Type B pancreatic cell (in vitro differentiated cells): ENCODE measurements at regions not wholly inside any gene's neighbourhood (a gene's known extent, or its start where the extent isn't known, plus 50 kb on each side); places are given as distances from the start of the nearest gene placed in this dataset.

Experiments used
- DNase-seq: peaks from one replicate; pipeline ENCODE4 v3.0.0; 2021; ENCODE audit warnings: mixed read lengths; ENCODE audit not compliant: unreplicated experiment; ENCODE audit errors: extremely low spot score
- H3K27ac Mint-ChIP-seq: 2 replicates; pipeline ENCODE4 v1.8.0; 2021; ENCODE audit warnings: mild to moderate bottlenecking, mixed read lengths
- H3K27me3 Mint-ChIP-seq: 2 replicates; pipeline ENCODE4 v1.8.0; 2021; ENCODE audit warnings: mixed read lengths
- H3K36me3 Mint-ChIP-seq: 2 replicates; pipeline ENCODE4 v1.8.0; 2021; ENCODE audit warnings: mixed read lengths
- H3K4me1 Mint-ChIP-seq: one replicate; pipeline ENCODE4 v1.8.0; 2021; ENCODE audit warnings: mixed read lengths; ENCODE audit not compliant: unreplicated experiment
- H3K4me3 Mint-ChIP-seq: 2 replicates; pipeline ENCODE4 v1.8.0; 2021; ENCODE audit warnings: mild to moderate bottlenecking, mixed read lengths
- H3K9me3 Mint-ChIP-seq: 2 replicates; pipeline ENCODE4 v1.8.0; 2021; ENCODE audit warnings: mixed read lengths
- CTCF ChIP-seq: fragments of 200-600 bp; sonication (generic); conservative IDR thresholded peaks from 2 replicates; pipeline ENCODE4 v1.5.0; 2021; ENCODE audit warnings: antibody characterized with exemption, mild to moderate bottlenecking

- Mint-ChIP-seq H3K4me1 (no peaks in the 10 kb centered on the region), H3K27ac (no peak overlapping the region), H3K27me3 (peaks cover 16% of the 10 kb centered on the region), H3K4me3 (no peak overlapping the region), H3K36me3 (no peaks in the 10 kb centered on the region), H3K9me3 (no peaks in the 10 kb centered on the region)
- DNase-seq: no peak
- TF ChIP-seq CTCF: no peak
Measured at GRCh38 chr13:94956417-94957110, 244.2 kb upstream of the SOX21 start.

GRCh38 chr13:94952787-94953186 is 240.4 kb upstream of the SOX21 start:
- Mint-ChIP-seq H3K4me3 (no peak overlapping the region), H3K9me3 (no peaks in the 10 kb centered on the region), H3K27ac (no peak overlapping the region), H3K36me3 (no peaks in the 10 kb centered on the region), H3K4me1 (no peaks in the 10 kb centered on the region), H3K27me3 (peaks cover 20% of the 10 kb centered on the region)
- no peak for TF ChIP-seq CTCF
- DNase-seq: no peak

GRCh38 chr13:94950303-94950702 is 238.0 kb upstream of the SOX21 start:
- TF ChIP-seq CTCF: peak; percentile 67
- Mint-ChIP-seq H3K4me1 (no peaks in the 10 kb centered on the region), H3K27me3 (peaks cover 27% of the 10 kb centered on the region), H3K36me3 (no peaks in the 10 kb centered on the region), H3K27ac (no peak overlapping the region), H3K4me3 (no peak overlapping the region), H3K9me3 (no peaks in the 10 kb centered on the region)
- no peak for DNase-seq

- H3K4me1 Mint-ChIP-seq: no peaks in the 10 kb centered on the region
- no peak overlapping the region for H3K27ac Mint-ChIP-seq
- no peak for TF ChIP-seq CTCF
Measured at GRCh38 chr13:94947965-94948371, 235.6 kb upstream of the SOX21 start.

GRCh38 chr13:94947392-94947791 is 235.0 kb upstream of the SOX21 start:
- Mint-ChIP-seq H3K27ac (no peak overlapping the region), H3K4me3 (no peak overlapping the region), H3K27me3 (peaks cover 38% of the 10 kb centered on the region), H3K36me3 (no peaks in the 10 kb centered on the region), H3K9me3 (no peaks in the 10 kb centered on the region), H3K4me1 (no peaks in the 10 kb centered on the region)
- no peak for DNase-seq
- no peak for TF ChIP-seq CTCF

More at GRCh38 chr13:94947965-94948371, 235.6 kb upstream of the SOX21 start:
- Mint-ChIP-seq H3K27me3 (peaks cover 38% of the 10 kb centered on the region), H3K36me3 (no peaks in the 10 kb centered on the region), H3K4me3 (no peak overlapping the region), H3K9me3 (no peaks in the 10 kb centered on the region)
- no peak for DNase-seq

GRCh38 chr13:94946039-94946438 is 233.7 kb upstream of the SOX21 start:
- Mint-ChIP-seq H3K4me1 (no peaks in the 10 kb centered on the region), H3K4me3 (no peak overlapping the region), H3K27ac (no peak overlapping the region), H3K9me3 (no peaks in the 10 kb centered on the region), H3K36me3 (no peaks in the 10 kb centered on the region), H3K27me3 (peaks cover 34% of the 10 kb centered on the region)
- DNase-seq: no peak
- TF ChIP-seq CTCF: no peak
